IMR-90 (cell line): ENCODE measurements at regions not wholly inside any gene's neighbourhood (a gene's known extent, or its start where the extent isn't known, plus 50 kb on each side); places are given as distances from the start of the nearest gene placed in this dataset.

Experiments
- ATAC-seq: fragments of 200-7000 bp; cut with Tn5 transposase; 2 replicates; pipeline ENCODE4 v1.9.1; 2020; ENCODE audit warnings: low read depth, mild to moderate bottlenecking, moderate library complexity
- BruUV-seq: library from RNA; stranded (reverse); fragments of 400-500 nt; replicated peaks from 2 replicates; lab custom pipeline; 2021; lab: Mats Ljungman, UMichigan
- CTCF ChIA-PET: fragments of 300-600 bp; formaldehyde crosslinking; extraction: SDS; loops from one replicate; lab custom pipeline; 2021; ENCODE audit warnings: antibody characterized with exemption; lab: Yijun Ruan, JAX
- POLR2A ChIA-PET: fragments of 300-600 bp; sonication (Branson Sonifier 250); formaldehyde crosslinking; loops from one replicate; lab custom pipeline; 2022; ENCODE audit warnings: antibody characterized with exemption; ENCODE audit not compliant: unreplicated experiment; lab: Charles Lee
- DNase-seq: peaks from one replicate; pipeline ENCODE4 v3.0.0; 2013
- H2AFZ ChIP-seq: replicated peaks from 2 replicates; pipeline ENCODE3; 2013; ENCODE audit warnings: low read length, mild to moderate bottlenecking; ENCODE audit not compliant: poor library complexity
- H2AK5ac ChIP-seq: 2 replicates; pipeline ENCODE4 v1.6.1; 2013; ENCODE audit warnings: low read depth, low read length, inconsistent platforms
- H2AK9ac ChIP-seq: replicated peaks from 2 replicates; pipeline ENCODE3; 2013; ENCODE audit warnings: mild to moderate bottlenecking, low read depth, low read length, moderate library complexity; ENCODE audit not compliant: poor library complexity
- H2BK120ac ChIP-seq: 2 replicates; pipeline ENCODE4 v1.6.1; 2013; ENCODE audit warnings: low read depth, low read length, inconsistent platforms
- H2BK15ac ChIP-seq: 3 replicates; pipeline ENCODE4 v1.6.1; 2013; ENCODE audit warnings: low read depth, low read length, inconsistent platforms
- H2BK20ac ChIP-seq: 2 replicates; pipeline ENCODE4 v1.6.1; 2013; ENCODE audit warnings: low read depth, mild to moderate bottlenecking, inconsistent platforms, low read length, moderate library complexity
- H2BK5ac ChIP-seq: 2 replicates; pipeline ENCODE4 v1.6.1; 2013; ENCODE audit warnings: mild to moderate bottlenecking, low read depth, low read length, inconsistent platforms; ENCODE audit not compliant: poor library complexity, severe bottlenecking
- H3K14ac ChIP-seq: replicated peaks from 2 replicates; pipeline ENCODE4 v1.6.1; 2013; ENCODE audit warnings: low read depth, low read length, inconsistent platforms
- H3K18ac ChIP-seq: 2 replicates; pipeline ENCODE4 v1.6.1; 2013; ENCODE audit warnings: low read depth, low read length, control low read depth
- H3K23ac ChIP-seq: 2 replicates; pipeline ENCODE4 v1.6.1; 2013; ENCODE audit warnings: low read depth, low read length, inconsistent platforms
- H3K27ac ChIP-seq: 2 replicates; pipeline ENCODE4 v1.5.1; 2013; ENCODE audit warnings: mild to moderate bottlenecking, control low read depth, low read length; ENCODE audit not compliant: insufficient read depth
- H3K27me3 ChIP-seq: 2 replicates; pipeline ENCODE4 v1.6.1; 2013; ENCODE audit warnings: low read length; ENCODE audit not compliant: control insufficient read depth, insufficient read depth
- H3K36me3 ChIP-seq: 2 replicates; pipeline ENCODE4 v1.6.1; 2013; ENCODE audit warnings: low read length, mixed read lengths; ENCODE audit not compliant: control insufficient read depth, insufficient read depth
- H3K4ac ChIP-seq: 2 replicates; pipeline ENCODE4 v1.6.1; 2013; ENCODE audit warnings: low read depth, low read length, inconsistent platforms
- H3K4me1 ChIP-seq: 2 replicates; pipeline ENCODE4 v1.6.1; 2013; ENCODE audit warnings: low read length, mixed read lengths; ENCODE audit not compliant: control insufficient read depth, insufficient read depth
- H3K4me2 ChIP-seq: 2 replicates; pipeline ENCODE4 v1.6.1; 2013; ENCODE audit warnings: low read depth, mild to moderate bottlenecking, control low read depth, low read length, moderate library complexity
- H3K4me3 ChIP-seq: 2 replicates; pipeline ENCODE4 v1.5.1; 2013; ENCODE audit warnings: low read depth, mild to moderate bottlenecking, control low read depth, low read length, moderate library complexity; ENCODE audit not compliant: insufficient read depth
- H3K56ac ChIP-seq: 2 replicates; pipeline ENCODE4 v1.6.1; 2013; ENCODE audit warnings: low read length, inconsistent platforms; ENCODE audit not compliant: insufficient read depth; ENCODE audit errors: extremely low read depth
- H3K79me1 ChIP-seq, 2 experiments: 2 replicates each; pipeline ENCODE4 v1.6.1; 2013; ENCODE audit warnings: low read length in 2 of 2, inconsistent platforms in 1 of 2, low read depth in 1 of 2
- H3K9ac ChIP-seq: 2 replicates; pipeline ENCODE4 v1.6.1; 2013; ENCODE audit warnings: low read depth, low read length, control low read depth
- H3K9me1 ChIP-seq: 2 replicates; pipeline ENCODE4 v1.6.1; 2013; ENCODE audit warnings: low read length, inconsistent platforms; ENCODE audit not compliant: insufficient read depth
- H3K9me3 ChIP-seq: 2 replicates; pipeline ENCODE4 v1.6.1; 2013; ENCODE audit warnings: low read length; ENCODE audit not compliant: control insufficient read depth, insufficient read depth
- H4K20me1 ChIP-seq: 2 replicates; pipeline ENCODE4 v1.6.1; 2013; ENCODE audit warnings: low read length, inconsistent platforms; ENCODE audit not compliant: insufficient read depth
- H4K5ac ChIP-seq: 2 replicates; pipeline ENCODE4 v1.6.1; 2013; ENCODE audit warnings: mild to moderate bottlenecking, low read depth, low read length, control low read depth
- H4K8ac ChIP-seq, 2 experiments: 2 replicates each; pipeline ENCODE4 v1.6.1; 2013; ENCODE audit warnings: low read depth in 2 of 2, low read length in 2 of 2, control low read depth in 1 of 2, inconsistent platforms in 1 of 2
- H4K91ac ChIP-seq: 2 replicates; pipeline ENCODE4 v1.6.1; 2013; ENCODE audit warnings: low read depth, low read length, inconsistent platforms; ENCODE audit not compliant: insufficient read depth
- CHD1 ChIP-seq: IDR thresholded peaks from 2 replicates; pipeline ENCODE4 v1.6.1; 2012; ENCODE audit warnings: low read depth, low read length, improper control_type of control experiment
- MAFK ChIP-seq: IDR thresholded peaks from 2 replicates; pipeline ENCODE4 v1.6.1; 2012; ENCODE audit warnings: low read depth, low read length, improper control_type of control experiment
- RAD21 ChIP-seq: IDR thresholded peaks from 2 replicates; pipeline ENCODE4 v1.6.1; 2012; ENCODE audit warnings: low read length, improper control_type of control experiment
- RCOR1 ChIP-seq: IDR thresholded peaks from 2 replicates; pipeline ENCODE4 v1.6.1; 2012; ENCODE audit warnings: mild to moderate bottlenecking, low read length, improper control_type of control experiment; ENCODE audit not compliant: insufficient replicate concordance
- WGBS, 2 experiments: methylation state at CpG; one replicate each; pipeline versions ENCODE4 v1.1.5 to v1.1.7; 2013; ENCODE audit warnings: missing lambda C conversion rate in 2 of 2; ENCODE audit not compliant: insufficient read length in 1 of 2; ENCODE audit errors: extremely low coverage in 2 of 2; 5-methylcytosine and 5-hydroxymethylcytosine counted together
- dilution Hi-C: fragments of 300-500 bp; cut with HindIII; formaldehyde crosslinking; loops from one replicate; pipeline ENCODE4 v1.14.3; 2018; ENCODE audit warnings: low sequenced_read_pairs; ENCODE audit not compliant: unreplicated experiment
- in situ Hi-C: fragments of 300-500 bp; cut with MboI; formaldehyde crosslinking; loops from 3 replicates; pipeline ENCODE4 v1.14.3; 2019; ENCODE audit warnings: low sequenced_read_pairs, inconsistent platforms, mixed read lengths
- intact Hi-C: fragments of 100-400 bp; cut with micrococcal nuclease; formaldehyde crosslinking; loops from 2 replicates; pipeline ENCODE4 v1.10.0; 2022
- TF ChIP-seq, protein P1 (sequence below): fragments of 150-350 bp; IDR thresholded peaks from 2 replicates; pipeline ENCODE4 v1.6.1; 2016; ENCODE audit warnings: low read depth, mild to moderate bottlenecking, low read length, moderate library complexity, borderline replicate concordance

DNA sequence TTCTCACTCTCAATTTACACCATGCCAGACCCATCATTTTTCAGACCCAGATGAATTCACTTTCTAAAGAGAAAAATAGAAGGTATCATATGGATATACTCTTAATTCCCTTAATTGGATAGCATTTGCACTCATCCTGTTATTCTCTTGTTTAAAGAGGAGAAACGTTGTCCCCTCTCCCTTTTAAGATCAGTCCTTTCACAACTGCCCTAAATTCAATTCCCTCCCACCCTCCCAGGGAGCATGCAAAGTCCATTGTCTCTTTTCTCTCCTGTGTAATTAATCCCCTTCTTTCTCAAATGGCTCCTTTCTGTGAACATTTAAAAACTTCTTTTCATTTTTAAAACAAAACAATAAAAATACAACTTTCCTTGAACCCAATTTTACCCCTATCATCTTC lies 124.7 kb upstream of the TLL1 start:
- ChIA-PET POLR2A (no interaction called here), CTCF (no interaction called here)
- BruUV-seq = no TSS peak
- Histone ChIP-seq H2BK120ac (no peak overlapping the region), H2AK9ac (no peak overlapping the region), H2AK5ac (no peak overlapping the region), H2AFZ (no peak overlapping the region), H3K27me3 (no peaks in the 10 kb centered on the region), H4K8ac (no peak overlapping the region), H3K4me2 (no peak overlapping the region), H3K56ac (no peak overlapping the region), H3K36me3 (no peaks in the 10 kb centered on the region), H4K5ac (no peak overlapping the region), H2BK15ac (no peak overlapping the region), H2BK20ac (no peak overlapping the region), H3K79me1 (no peaks in the 10 kb centered on the region), H3K4me3 (no peak overlapping the region), H3K9me1 (no peaks in the 10 kb centered on the region), H3K27ac (no peak overlapping the region), H3K4ac (no peak overlapping the region), H4K20me1 (no peaks in the 10 kb centered on the region), H3K23ac (no peak overlapping the region), H3K14ac (no peak overlapping the region), H3K18ac (no peak overlapping the region), H2BK5ac (no peak overlapping the region), H3K9ac (no peak overlapping the region), H4K91ac (no peak overlapping the region), H3K9me3 (peaks cover 4% of the 10 kb centered on the region), H3K4me1 (no peaks in the 10 kb centered on the region)
- TF ChIP-seq RCOR1 (no peak), RAD21 (no peak), CHD1 (no peak), MAFK (no peak)
- TF ChIP-seq, protein P1, sequence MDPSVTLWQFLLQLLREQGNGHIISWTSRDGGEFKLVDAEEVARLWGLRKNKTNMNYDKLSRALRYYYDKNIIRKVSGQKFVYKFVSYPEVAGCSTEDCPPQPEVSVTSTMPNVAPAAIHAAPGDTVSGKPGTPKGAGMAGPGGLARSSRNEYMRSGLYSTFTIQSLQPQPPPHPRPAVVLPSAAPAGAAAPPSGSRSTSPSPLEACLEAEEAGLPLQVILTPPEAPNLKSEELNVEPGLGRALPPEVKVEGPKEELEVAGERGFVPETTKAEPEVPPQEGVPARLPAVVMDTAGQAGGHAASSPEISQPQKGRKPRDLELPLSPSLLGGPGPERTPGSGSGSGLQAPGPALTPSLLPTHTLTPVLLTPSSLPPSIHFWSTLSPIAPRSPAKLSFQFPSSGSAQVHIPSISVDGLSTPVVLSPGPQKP = no peak
- no peak for DNase-seq
- no peak for ATAC-seq
- no CpG with 5 or more reads among the region's 1 CpG for WGBS, 2 experiments
- intact Hi-C loops (no loop called here), in situ Hi-C loops (no loop called here), dilution Hi-C loops (no loop called here)
